Gastroesophageal sphincter (tissue), 3 donors: ENCODE measurements at regions not wholly inside any gene's neighbourhood (a gene's known extent, or its start where the extent isn't known, plus 50 kb on each side); places are given as distances from the start of the nearest gene placed in this dataset.

Experiments
- POLR2A ChIP-seq, 2 donors: fragments of 450-650 bp; IDR thresholded peaks; one replicate each; pipeline ENCODE4 v1.6.1; 2017; ENCODE audit warnings: antibody characterized with exemption in 2 of 2, mild to moderate bottlenecking in 2 of 2, moderate library complexity in 1 of 2
- POLR2AphosphoS5 ChIP-seq: sonication (generic); formaldehyde crosslinking; IDR thresholded peaks from one replicate; pipeline ENCODE4 v1.6.1; 2017; ENCODE audit warnings: antibody characterized with exemption
- TF ChIP-seq, protein P1 (sequence below), 4 experiments: fragments of 200-600 bp in 2 of 4; fragments of 450-650 bp in 2 of 4; sonication (generic) in 1 of 4; IDR thresholded peaks; one replicate each; pipeline ENCODE4 v1.5.1; 2017 to 2019; ENCODE audit warnings: antibody characterized with exemption in 4 of 4, mild to moderate bottlenecking in 2 of 4, moderate library complexity in 2 of 4

DNA sequence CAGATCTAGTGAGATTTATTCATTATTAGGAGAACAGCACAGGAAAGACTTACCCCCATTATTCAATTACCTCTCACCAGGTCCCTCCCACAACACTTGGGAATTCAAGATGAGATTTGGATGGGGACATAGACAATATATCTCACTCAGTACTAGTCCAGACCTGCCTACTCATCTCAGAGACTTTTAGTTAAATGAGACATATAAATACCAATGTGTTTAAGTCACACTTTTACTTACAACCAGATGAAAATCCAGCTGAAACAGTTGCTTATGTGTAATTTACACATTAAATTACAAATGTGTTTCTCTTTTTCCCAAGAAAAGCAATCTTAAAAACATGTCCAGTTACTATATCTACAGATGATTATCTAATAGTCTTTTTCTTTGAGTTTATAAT is 1145.6 kb downstream of the KCNT2 start:
- TF ChIP-seq POLR2A (IDR thresholded peaks at IDR 0.05) (no peak), POLR2AphosphoS5 (no peak)
- TF ChIP-seq, protein P1, sequence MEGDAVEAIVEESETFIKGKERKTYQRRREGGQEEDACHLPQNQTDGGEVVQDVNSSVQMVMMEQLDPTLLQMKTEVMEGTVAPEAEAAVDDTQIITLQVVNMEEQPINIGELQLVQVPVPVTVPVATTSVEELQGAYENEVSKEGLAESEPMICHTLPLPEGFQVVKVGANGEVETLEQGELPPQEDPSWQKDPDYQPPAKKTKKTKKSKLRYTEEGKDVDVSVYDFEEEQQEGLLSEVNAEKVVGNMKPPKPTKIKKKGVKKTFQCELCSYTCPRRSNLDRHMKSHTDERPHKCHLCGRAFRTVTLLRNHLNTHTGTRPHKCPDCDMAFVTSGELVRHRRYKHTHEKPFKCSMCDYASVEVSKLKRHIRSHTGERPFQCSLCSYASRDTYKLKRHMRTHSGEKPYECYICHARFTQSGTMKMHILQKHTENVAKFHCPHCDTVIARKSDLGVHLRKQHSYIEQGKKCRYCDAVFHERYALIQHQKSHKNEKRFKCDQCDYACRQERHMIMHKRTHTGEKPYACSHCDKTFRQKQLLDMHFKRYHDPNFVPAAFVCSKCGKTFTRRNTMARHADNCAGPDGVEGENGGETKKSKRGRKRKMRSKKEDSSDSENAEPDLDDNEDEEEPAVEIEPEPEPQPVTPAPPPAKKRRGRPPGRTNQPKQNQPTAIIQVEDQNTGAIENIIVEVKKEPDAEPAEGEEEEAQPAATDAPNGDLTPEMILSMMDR (IDR thresholded peaks at IDR 0.05): no peak
